GM12878 (cell line): ENCODE measurements at regions not wholly inside any gene's neighbourhood (a gene's known extent, or its start where the extent isn't known, plus 50 kb on each side); places are given as distances from the start of the nearest gene placed in this dataset.

ENCODE experiments used
- ATAC-seq: fragments of 200-7000 bp; cut with Tn5 transposase; 3 replicates; pipeline ENCODE4 v1.9.1; 2020; ENCODE audit warnings: mild to moderate bottlenecking, moderate library complexity
- BruUV-seq: library from RNA; stranded (reverse); fragments of 400-500 nt; replicated peaks from 2 replicates; lab custom pipeline; 2021; lab: Mats Ljungman, UMichigan
- CTCF ChIA-PET: fragments of 300-600 bp; sonication (Branson Sonifier 250); formaldehyde crosslinking; extraction: SDS; loops from one replicate; lab custom pipeline; 2021; ENCODE audit warnings: inconsistent platforms; lab: Yijun Ruan, JAX
- POLR2A ChIA-PET: fragments of 350-600 bp; formaldehyde crosslinking; extraction: SDS; loops from one replicate; lab custom pipeline; 2021; ENCODE audit warnings: inconsistent platforms; lab: Charles Lee
- RAD21 ChIA-PET: fragments of 300-600 bp; sonication (Branson Sonifier 250); formaldehyde crosslinking; loops from one replicate; lab custom pipeline; 2023; ENCODE audit warnings: antibody characterized with exemption; ENCODE audit not compliant: unreplicated experiment; lab: Charles Lee
- SMC1A ChIA-PET: fragments of 300-600 bp; sonication (Branson Sonifier 250); formaldehyde crosslinking; loops from one replicate; lab custom pipeline; 2023; ENCODE audit not compliant: unreplicated experiment, uncharacterized antibody; lab: Charles Lee
- DNase-seq: peaks from one replicate; pipeline ENCODE4 v3.0.0-alpha.2; 2011; ENCODE audit warnings: low read depth, low spot score
- FAIRE-seq: peaks from 3 replicates; lab custom pipeline; 2011; peaks lifted over from hg19 to GRCh38; lab: Jason Lieb, UNC
- H2AFZ ChIP-seq: 2 replicates; pipeline ENCODE4 v1.6.0; 2011; ENCODE audit warnings: low read depth, low read length, control low read depth; ENCODE audit not compliant: control insufficient read depth
- H3K27ac ChIP-seq: 2 replicates; pipeline ENCODE4 v1.5.1; 2011; ENCODE audit warnings: control low read depth; ENCODE audit not compliant: control insufficient read depth, insufficient read depth
- H3K27me3 ChIP-seq, 2 experiments: replicated peaks in 1 of 2; 2 replicates each; pipeline versions ENCODE4 v1.6.0 to v1.6.1; 2011; ENCODE audit warnings: low read length in 1 of 2; ENCODE audit not compliant: control insufficient read depth in 2 of 2, insufficient read depth in 2 of 2
- H3K36me3 ChIP-seq, 2 experiments: 2 replicates each; pipeline ENCODE4 v1.5.1; 2011; ENCODE audit warnings: low read length in 1 of 2; ENCODE audit not compliant: control insufficient read depth in 2 of 2, insufficient read depth in 2 of 2
- H3K4me1 ChIP-seq: 2 replicates; pipeline ENCODE4 v1.6.1; 2011; ENCODE audit warnings: mild to moderate bottlenecking, low read length, moderate library complexity, mixed read lengths; ENCODE audit not compliant: control insufficient read depth, insufficient read depth
- H3K4me2 ChIP-seq: 2 replicates; pipeline ENCODE4 v1.6.0; 2011; ENCODE audit warnings: control low read depth; ENCODE audit not compliant: control insufficient read depth, insufficient read depth
- H3K4me3 ChIP-seq: fragments of 200-600 bp; sonication (generic); 2 replicates; pipeline ENCODE4 v1.5.1; 2016
- H3K79me2 ChIP-seq: 2 replicates; pipeline ENCODE4 v1.6.0; 2011; ENCODE audit warnings: low read length; ENCODE audit not compliant: control insufficient read depth, insufficient read depth
- H3K9ac ChIP-seq: 2 replicates; pipeline ENCODE4 v1.8.0; 2011; ENCODE audit warnings: low read length, control low read depth, mixed read lengths; ENCODE audit not compliant: control insufficient read depth, insufficient read depth
- H3K9me3 ChIP-seq: replicated peaks from 3 replicates; pipeline ENCODE4 v1.5.1; 2011; ENCODE audit warnings: mild to moderate bottlenecking, low read length; ENCODE audit not compliant: control insufficient read depth, insufficient read depth
- H4K20me1 ChIP-seq: 2 replicates; pipeline ENCODE4 v1.6.0; 2011; ENCODE audit not compliant: control insufficient read depth, insufficient read depth
- RAD21 ChIP-seq: IDR thresholded peaks from 2 replicates; pipeline ENCODE4 v1.6.1; 2011; ENCODE audit warnings: mild to moderate bottlenecking, low read depth, low read length, moderate library complexity; ENCODE audit not compliant: insufficient read depth
- WRNIP1 ChIP-seq: IDR thresholded peaks from 2 replicates; pipeline ENCODE4 v1.6.1; 2011; ENCODE audit warnings: low read depth, low read length, improper control_type of control experiment, borderline replicate concordance
- YY1 ChIP-seq: IDR thresholded peaks from 2 replicates; pipeline ENCODE4 v1.6.1; 2011; ENCODE audit warnings: low read depth, mild to moderate bottlenecking, low read length
- ZBTB33 ChIP-seq: fragments of 450-650 bp; IDR thresholded peaks from 2 replicates; pipeline ENCODE4 v1.6.1; 2017; ENCODE audit warnings: mild to moderate bottlenecking
- WGBS: methylation state at CpG from one replicate; pipeline ENCODE4 v1.1.6; 2016; ENCODE audit warnings: low lambda C conversion rate; ENCODE audit not compliant: insufficient replicate concordance, insufficient coverage; ENCODE audit errors: missing lambda C conversion rate; 5-methylcytosine and 5-hydroxymethylcytosine counted together
- in situ Hi-C: fragments of 300-500 bp; cut with MboI; formaldehyde crosslinking; loops from 9 replicates; pipeline ENCODE4 v1.14.3; 2018; ENCODE audit warnings: mixed read lengths
- intact Hi-C: fragments of 100-400 bp; cut with micrococcal nuclease; formaldehyde crosslinking; loops from one replicate; pipeline ENCODE4 v1.14.2; 2022; ENCODE audit not compliant: unreplicated experiment
- TF ChIP-seq, protein P1 (sequence below): fragments of 450-650 bp; IDR thresholded peaks from 2 replicates; pipeline ENCODE4 v1.6.1; 2017; ENCODE audit warnings: antibody characterized with exemption, mild to moderate bottlenecking, moderate library complexity
- TF ChIP-seq, protein P2 (sequence below): fragments of 450-650 bp; IDR thresholded peaks from 2 replicates; pipeline ENCODE4 v1.6.1; 2017; ENCODE audit warnings: low read depth, mild to moderate bottlenecking, moderate library complexity
- TF ChIP-seq, protein P3 (sequence below): IDR thresholded peaks from 2 replicates; pipeline ENCODE4 v1.6.1; 2012; ENCODE audit warnings: low read length, inconsistent platforms
- TF ChIP-seq, protein P4 (sequence below): IDR thresholded peaks from 2 replicates; pipeline ENCODE4 v1.6.1; 2011; ENCODE audit warnings: borderline replicate concordance, low read depth, mild to moderate bottlenecking, moderate library complexity, low read length; ENCODE audit not compliant: insufficient read depth, poor library complexity, severe bottlenecking

GRCh38 chr14:50010752-50011151, 105.6 kb downstream of the VCPKMT start:
- Histone ChIP-seq H3K4me1 (peaks cover 9% of the 10 kb centered on the region), H4K20me1 (no peaks in the 10 kb centered on the region), H3K36me3 (no peaks in the 10 kb centered on the region), H2AFZ (no peak overlapping the region), H3K27ac (no peak overlapping the region), H3K4me2 (no peak overlapping the region)
- DNase-seq = no peak
- ChIA-PET POLR2A (interaction anchor here (0.6 to 1.2 kb wide), 2 partner anchors 27 to 422 kb away, joined by 3 to 4 read pairs; no protein-coding TSS in a partner anchor), SMC1A (interaction anchor here (0.6 to 1.7 kb wide), 5 partner anchors 13 to 94 kb away, joined by 3 to 9 read pairs (median 4); no protein-coding TSS in a partner anchor)
- intact Hi-C loops = no loop called here
- BruUV-seq = no TSS peak
- TF ChIP-seq, protein P1, sequence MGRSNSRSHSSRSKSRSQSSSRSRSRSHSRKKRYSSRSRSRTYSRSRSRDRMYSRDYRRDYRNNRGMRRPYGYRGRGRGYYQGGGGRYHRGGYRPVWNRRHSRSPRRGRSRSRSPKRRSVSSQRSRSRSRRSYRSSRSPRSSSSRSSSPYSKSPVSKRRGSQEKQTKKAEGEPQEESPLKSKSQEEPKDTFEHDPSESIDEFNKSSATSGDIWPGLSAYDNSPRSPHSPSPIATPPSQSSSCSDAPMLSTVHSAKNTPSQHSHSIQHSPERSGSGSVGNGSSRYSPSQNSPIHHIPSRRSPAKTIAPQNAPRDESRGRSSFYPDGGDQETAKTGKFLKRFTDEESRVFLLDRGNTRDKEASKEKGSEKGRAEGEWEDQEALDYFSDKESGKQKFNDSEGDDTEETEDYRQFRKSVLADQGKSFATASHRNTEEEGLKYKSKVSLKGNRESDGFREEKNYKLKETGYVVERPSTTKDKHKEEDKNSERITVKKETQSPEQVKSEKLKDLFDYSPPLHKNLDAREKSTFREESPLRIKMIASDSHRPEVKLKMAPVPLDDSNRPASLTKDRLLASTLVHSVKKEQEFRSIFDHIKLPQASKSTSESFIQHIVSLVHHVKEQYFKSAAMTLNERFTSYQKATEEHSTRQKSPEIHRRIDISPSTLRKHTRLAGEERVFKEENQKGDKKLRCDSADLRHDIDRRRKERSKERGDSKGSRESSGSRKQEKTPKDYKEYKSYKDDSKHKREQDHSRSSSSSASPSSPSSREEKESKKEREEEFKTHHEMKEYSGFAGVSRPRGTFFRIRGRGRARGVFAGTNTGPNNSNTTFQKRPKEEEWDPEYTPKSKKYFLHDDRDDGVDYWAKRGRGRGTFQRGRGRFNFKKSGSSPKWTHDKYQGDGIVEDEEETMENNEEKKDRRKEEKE = no peak
- TF ChIP-seq YY1 (no peak), ZBTB33 (no peak), RAD21 (no peak), WRNIP1 (no peak)
- TF ChIP-seq, protein P2, sequence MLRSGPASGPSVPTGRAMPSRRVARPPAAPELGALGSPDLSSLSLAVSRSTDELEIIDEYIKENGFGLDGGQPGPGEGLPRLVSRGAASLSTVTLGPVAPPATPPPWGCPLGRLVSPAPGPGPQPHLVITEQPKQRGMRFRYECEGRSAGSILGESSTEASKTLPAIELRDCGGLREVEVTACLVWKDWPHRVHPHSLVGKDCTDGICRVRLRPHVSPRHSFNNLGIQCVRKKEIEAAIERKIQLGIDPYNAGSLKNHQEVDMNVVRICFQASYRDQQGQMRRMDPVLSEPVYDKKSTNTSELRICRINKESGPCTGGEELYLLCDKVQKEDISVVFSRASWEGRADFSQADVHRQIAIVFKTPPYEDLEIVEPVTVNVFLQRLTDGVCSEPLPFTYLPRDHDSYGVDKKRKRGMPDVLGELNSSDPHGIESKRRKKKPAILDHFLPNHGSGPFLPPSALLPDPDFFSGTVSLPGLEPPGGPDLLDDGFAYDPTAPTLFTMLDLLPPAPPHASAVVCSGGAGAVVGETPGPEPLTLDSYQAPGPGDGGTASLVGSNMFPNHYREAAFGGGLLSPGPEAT = no peak
- TF ChIP-seq, protein P3, sequence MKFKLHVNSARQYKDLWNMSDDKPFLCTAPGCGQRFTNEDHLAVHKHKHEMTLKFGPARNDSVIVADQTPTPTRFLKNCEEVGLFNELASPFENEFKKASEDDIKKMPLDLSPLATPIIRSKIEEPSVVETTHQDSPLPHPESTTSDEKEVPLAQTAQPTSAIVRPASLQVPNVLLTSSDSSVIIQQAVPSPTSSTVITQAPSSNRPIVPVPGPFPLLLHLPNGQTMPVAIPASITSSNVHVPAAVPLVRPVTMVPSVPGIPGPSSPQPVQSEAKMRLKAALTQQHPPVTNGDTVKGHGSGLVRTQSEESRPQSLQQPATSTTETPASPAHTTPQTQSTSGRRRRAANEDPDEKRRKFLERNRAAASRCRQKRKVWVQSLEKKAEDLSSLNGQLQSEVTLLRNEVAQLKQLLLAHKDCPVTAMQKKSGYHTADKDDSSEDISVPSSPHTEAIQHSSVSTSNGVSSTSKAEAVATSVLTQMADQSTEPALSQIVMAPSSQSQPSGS = no peak
- TF ChIP-seq, protein P4, sequence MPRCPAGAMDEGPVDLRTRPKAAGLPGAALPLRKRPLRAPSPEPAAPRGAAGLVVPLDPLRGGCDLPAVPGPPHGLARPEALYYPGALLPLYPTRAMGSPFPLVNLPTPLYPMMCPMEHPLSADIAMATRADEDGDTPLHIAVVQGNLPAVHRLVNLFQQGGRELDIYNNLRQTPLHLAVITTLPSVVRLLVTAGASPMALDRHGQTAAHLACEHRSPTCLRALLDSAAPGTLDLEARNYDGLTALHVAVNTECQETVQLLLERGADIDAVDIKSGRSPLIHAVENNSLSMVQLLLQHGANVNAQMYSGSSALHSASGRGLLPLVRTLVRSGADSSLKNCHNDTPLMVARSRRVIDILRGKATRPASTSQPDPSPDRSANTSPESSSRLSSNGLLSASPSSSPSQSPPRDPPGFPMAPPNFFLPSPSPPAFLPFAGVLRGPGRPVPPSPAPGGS = no peak
- TF ChIP-seq, all 136 proteins: peak for 0
- FAIRE-seq (no peak), ATAC-seq (no peak)
- H3K79me2 ChIP-seq = no peaks in the 10 kb centered on the region
- no peaks in the 10 kb centered on the region for H3K9me3 ChIP-seq
- no peak overlapping the region for H3K4me3 ChIP-seq
- in situ Hi-C loops = no loop called here
- ChIA-PET RAD21 (no interaction called here), CTCF (interaction anchor here (1.2 kb wide), 1 partner anchor 149 kb away, joined by 4 read pairs; no protein-coding TSS in a partner anchor)
- H3K27me3 ChIP-seq = no peaks in the 10 kb centered on the region
- 86% methylated on average over 7 of the region's 7 CpGs for WGBS
- H3K9ac ChIP-seq = no peak overlapping the region
